ENCODE measurements at regions not wholly inside any gene's neighbourhood (a gene's known extent, or its start where the extent isn't known, plus 50 kb on each side); places are given as distances from the start of the nearest gene placed in this dataset.

DNA sequence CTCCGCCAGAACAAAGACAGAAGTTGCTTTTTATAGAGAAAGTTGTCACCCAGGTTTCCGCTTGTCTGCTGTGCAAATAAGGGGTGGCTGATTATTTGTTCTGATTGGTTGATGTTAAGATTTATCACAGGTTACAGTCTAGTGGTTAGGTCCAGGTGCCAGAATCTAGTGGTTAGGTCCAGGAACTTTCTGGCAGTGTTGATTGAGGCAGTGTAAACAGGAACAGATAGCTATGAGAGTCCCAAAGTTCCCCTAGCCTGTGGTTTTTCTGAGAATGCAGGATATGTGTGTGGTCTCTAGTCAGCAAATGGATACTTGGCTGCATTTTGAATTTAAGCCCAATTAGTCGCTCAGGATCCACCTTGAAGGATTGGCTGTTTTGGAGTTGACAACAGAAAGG is 148.0 kb downstream of the TMEM200A start:
- TF ChIP-seq FOS (IDR thresholded peaks at IDR 0.05; ENCODE audit: borderline replicate concordance, insufficient read depth, low read length) (no peak), GATA2 (IDR thresholded peaks at IDR 0.05; ENCODE audit: insufficient read depth, insufficient read length, low read depth, low read length) (no peak), POLR2A (IDR thresholded peaks at IDR 0.05; ENCODE audit: low read depth, low read length) (no peak), POLR2AphosphoS5 (IDR thresholded peaks at IDR 0.05; ENCODE audit: insufficient read depth, low read depth, low read length) (no peak), MYC (IDR thresholded peaks at IDR 0.05; ENCODE audit: low read depth, low read length) (no peak), JUN (IDR thresholded peaks at IDR 0.05; ENCODE audit: borderline replicate concordance, insufficient read depth, insufficient read length, low read depth) (no peak), EZH2 (IDR thresholded peaks at IDR 0.05; ENCODE audit: borderline replicate concordance, low read depth, low read length, severe bottlenecking) (no peak)
- TF ChIP-seq, protein P1, sequence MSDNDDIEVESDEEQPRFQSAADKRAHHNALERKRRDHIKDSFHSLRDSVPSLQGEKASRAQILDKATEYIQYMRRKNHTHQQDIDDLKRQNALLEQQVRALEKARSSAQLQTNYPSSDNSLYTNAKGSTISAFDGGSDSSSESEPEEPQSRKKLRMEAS (IDR thresholded peaks at IDR 0.05; ENCODE audit: insufficient read depth, insufficient read length), result no peak
- TF ChIP-seq, protein P2, sequence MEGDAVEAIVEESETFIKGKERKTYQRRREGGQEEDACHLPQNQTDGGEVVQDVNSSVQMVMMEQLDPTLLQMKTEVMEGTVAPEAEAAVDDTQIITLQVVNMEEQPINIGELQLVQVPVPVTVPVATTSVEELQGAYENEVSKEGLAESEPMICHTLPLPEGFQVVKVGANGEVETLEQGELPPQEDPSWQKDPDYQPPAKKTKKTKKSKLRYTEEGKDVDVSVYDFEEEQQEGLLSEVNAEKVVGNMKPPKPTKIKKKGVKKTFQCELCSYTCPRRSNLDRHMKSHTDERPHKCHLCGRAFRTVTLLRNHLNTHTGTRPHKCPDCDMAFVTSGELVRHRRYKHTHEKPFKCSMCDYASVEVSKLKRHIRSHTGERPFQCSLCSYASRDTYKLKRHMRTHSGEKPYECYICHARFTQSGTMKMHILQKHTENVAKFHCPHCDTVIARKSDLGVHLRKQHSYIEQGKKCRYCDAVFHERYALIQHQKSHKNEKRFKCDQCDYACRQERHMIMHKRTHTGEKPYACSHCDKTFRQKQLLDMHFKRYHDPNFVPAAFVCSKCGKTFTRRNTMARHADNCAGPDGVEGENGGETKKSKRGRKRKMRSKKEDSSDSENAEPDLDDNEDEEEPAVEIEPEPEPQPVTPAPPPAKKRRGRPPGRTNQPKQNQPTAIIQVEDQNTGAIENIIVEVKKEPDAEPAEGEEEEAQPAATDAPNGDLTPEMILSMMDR (IDR thresholded peaks at IDR 0.05; ENCODE audit: extremely low read depth in 1 of 2, insufficient read depth in 1 of 2, low read depth in 1 of 2, low read length in 2 of 2), result no peak
- intact Hi-C loops (cut with micrococcal nuclease), result no loop called here
- no peaks in the 10 kb centered on the region for H3K9me3 ChIP-seq (replicated peaks; ENCODE audit: control insufficient read depth, insufficient read depth, low read length)
- ChIA-PET CTCF (no interaction called here), POLR2A (no interaction called here)
- H3K36me3 ChIP-seq (ENCODE audit: control insufficient read depth in 2 of 2, extremely low read depth in 1 of 2, insufficient read depth in 2 of 2, low read length in 2 of 2), result no peaks in the 10 kb centered on the region
- no peak overlapping the region for H3K4me3 ChIP-seq (replicated peaks in 1 of 3; ENCODE audit: insufficient read depth in 1 of 3, low read depth in 1 of 3, low read length in 3 of 3)
- H3K27ac ChIP-seq (ENCODE audit: insufficient read depth, low read depth, low read length), result no peak overlapping the region
- BruUV-seq (replicated peaks), result no TSS peak
- H3K27me3 ChIP-seq (ENCODE audit: control insufficient read depth in 2 of 2, insufficient read depth in 2 of 2, low read length in 2 of 2), result peaks cover 0 to 1% of the 10 kb centered on the region in 2 experiments
- no peak for DNase-seq (ENCODE audit: low read depth, low spot score)
- dilution Hi-C loops (cut with MboI; ENCODE audit: extremely low pct_ligation_motif_present, low sequenced_read_pairs), result no loop called here
- H2AFZ ChIP-seq (ENCODE audit: low read depth, low read length), result no peak overlapping the region
- H3K79me2 ChIP-seq (ENCODE audit: control insufficient read depth, insufficient read depth, low read length), result no peaks in the 10 kb centered on the region
- no peaks in the 10 kb centered on the region for H3K4me1 ChIP-seq (ENCODE audit: control insufficient read depth, extremely low read depth, insufficient read depth, low read length)
- no peak for FAIRE-seq
- no peak overlapping the region for H3K4me2 ChIP-seq (ENCODE audit: insufficient read depth, low read length)
- H3K9ac ChIP-seq (replicated peaks; ENCODE audit: extremely low read depth, insufficient read depth, low read length), result no peak overlapping the region
- no peaks in the 10 kb centered on the region for H3K9me1 ChIP-seq (replicated peaks; ENCODE audit: control insufficient read depth, extremely low read depth, insufficient read depth, low read length)
- H4K20me1 ChIP-seq (replicated peaks; ENCODE audit: control insufficient read depth, extremely low read depth, insufficient read depth, low read length), result no peaks in the 10 kb centered on the region

Data from endothelial cell of umbilical vein (primary cell).